ENCODE measurements at regions not wholly inside any gene's neighbourhood (a gene's known extent, or its start where the extent isn't known, plus 50 kb on each side); places are given as distances from the start of the nearest gene placed in this dataset.
A peak's percentile ranks its signal among the peaks of the same experiment; 100 is the strongest.
"Not testable (repeated sequence)": the region's sequence is repeated elsewhere in the genome, so short reads cannot be mapped to it uniquely, and the experiment has no call there.

GRCh38 chr6:146937316-146937715 is 266.9 kb upstream of the STXBP5 start:
- DNase-seq (ENCODE audit: low read depth, low spot score), result no peak

- no peak for DNase-seq (ENCODE audit: low read depth, low spot score)
Measured at GRCh38 chr6:146938266-146938665, 266.0 kb upstream of the STXBP5 start.

GRCh38 chr6:146939456-146939855 is 264.8 kb upstream of the STXBP5 start:
- DNase-seq (ENCODE audit: low read depth, low spot score), result not testable (repeated sequence)

- DNase-seq (ENCODE audit: low read depth, low spot score), result no peak
Measured at GRCh38 chr6:146943664-146944063, 260.6 kb upstream of the STXBP5 start.

- DNase-seq (ENCODE audit: low read depth, low spot score), result no peak
Measured at GRCh38 chr6:146944077-146944476, 260.1 kb upstream of the STXBP5 start.

GRCh38 chr6:146944809-146945208 is 259.4 kb upstream of the STXBP5 start:
- no peak for DNase-seq (ENCODE audit: low read depth, low spot score)

GRCh38 chr6:146946559-146946958 is 257.7 kb upstream of the STXBP5 start:
- no peak for DNase-seq (ENCODE audit: low read depth, low spot score)

GRCh38 chr6:146948790-146949342 is 255.4 kb upstream of the STXBP5 start:
- no peak for DNase-seq (ENCODE audit: low read depth, low spot score)

- no peak for DNase-seq (ENCODE audit: low read depth, low spot score)
Measured at GRCh38 chr6:146949425-146949824, 254.8 kb upstream of the STXBP5 start.

GRCh38 chr6:146950351-146950835 is 253.8 kb upstream of the STXBP5 start:
- DNase-seq (ENCODE audit: low read depth, low spot score), result no peak

GRCh38 chr6:146955570-146955969 is 248.6 kb upstream of the STXBP5 start:
- no peak for DNase-seq (ENCODE audit: low read depth, low spot score)

- no peak for DNase-seq (ENCODE audit: low read depth, low spot score)
Measured at GRCh38 chr6:146957181-146958093, 246.8 kb upstream of the STXBP5 start.

GRCh38 chr6:146961831-146962230 is 242.4 kb upstream of the STXBP5 start:
- no peak for DNase-seq (ENCODE audit: low read depth, low spot score)

- DNase-seq (ENCODE audit: low read depth, low spot score), result no peak
Measured at GRCh38 chr6:146962329-146962728, 241.9 kb upstream of the STXBP5 start.

GRCh38 chr6:146965110-146965689 is 239.0 kb upstream of the STXBP5 start:
- DNase-seq (ENCODE audit: low read depth, low spot score), result no peak

- peak; percentile 61 for DNase-seq (ENCODE audit: low read depth, low spot score)
Measured at GRCh38 chr6:146968041-146968760, 236.0 kb upstream of the STXBP5 start.

GRCh38 chr6:146972546-146972945 is 231.7 kb upstream of the STXBP5 start:
- DNase-seq (ENCODE audit: low read depth, low spot score), result no peak

- DNase-seq (ENCODE audit: low read depth, low spot score), result no peak
Measured at GRCh38 chr6:146974351-146974750, 229.9 kb upstream of the STXBP5 start.

GRCh38 chr6:146975093-146975492 is 229.1 kb upstream of the STXBP5 start:
- no peak for DNase-seq (ENCODE audit: low read depth, low spot score)

- DNase-seq (ENCODE audit: low read depth, low spot score), result no peak
Measured at GRCh38 chr6:146980900-146981329, 223.3 kb upstream of the STXBP5 start.

- no peak for DNase-seq (ENCODE audit: low read depth, low spot score)
Measured at GRCh38 chr6:146981981-146982380, 222.2 kb upstream of the STXBP5 start.

Measured in smooth muscle cell of the brain vasculature (primary cell).